ENCODE measurements at regions not wholly inside any gene's neighbourhood (a gene's known extent, or its start where the extent isn't known, plus 50 kb on each side); places are given as distances from the start of the nearest gene placed in this dataset.

DNA sequence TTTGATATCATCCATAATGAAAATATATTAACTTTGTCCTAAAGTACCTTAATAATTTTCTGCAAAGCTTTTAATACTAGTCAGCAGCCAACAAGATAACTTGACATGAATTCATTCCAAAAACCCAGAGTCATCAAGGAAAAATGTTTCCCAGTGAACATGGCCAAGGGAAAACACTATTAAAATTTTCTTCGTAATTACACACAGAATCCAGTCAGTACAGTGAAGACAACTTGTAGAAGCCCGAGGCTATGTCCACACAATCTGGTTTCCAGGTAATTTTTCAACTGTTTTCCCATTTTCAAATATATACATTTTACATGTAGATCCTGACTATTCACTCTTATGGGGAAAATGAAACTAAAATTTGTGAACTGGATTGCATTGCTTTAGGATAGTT, 600.9 kb downstream of the CDH8 start:
- intact Hi-C loops (cut with micrococcal nuclease; ENCODE audit: unreplicated experiment), result no loop called here
- Histone ChIP-seq H3F3A (ENCODE audit: insufficient read depth, low read depth) (no peaks in the 10 kb centered on the region), H3K4me2 (no peak overlapping the region), H4K20me1 (ENCODE audit: insufficient read depth) (no peaks in the 10 kb centered on the region), H3K27me3 (ENCODE audit: insufficient read depth, low read depth) (no peaks in the 10 kb centered on the region), H3K36me3 (ENCODE audit: low read depth) (no peaks in the 10 kb centered on the region), H3K79me2 (ENCODE audit: low read depth) (no peaks in the 10 kb centered on the region), H3K9me3 (ENCODE audit: insufficient read depth, low read depth) (no peaks in the 10 kb centered on the region), H3K4me3 (no peak overlapping the region), H2AFZ (no peak overlapping the region), H3K27ac (no peak overlapping the region), H3K4me1 (replicated peaks; ENCODE audit: insufficient read depth) (no peaks in the 10 kb centered on the region), H3K9me2 (ENCODE audit: insufficient read depth) (peaks cover 5% of the 10 kb centered on the region; the same call in 1 of the 2 replicates)
- POLR2A ChIA-PET (ENCODE audit: unreplicated experiment), result no interaction called here
- no peak for DNase-seq
- no TSS peak for BruUV-seq (replicated peaks)
- TF ChIP-seq EZH2 (IDR thresholded peaks at IDR 0.05; ENCODE audit: low read depth) (no peak), CTCF (conservative IDR thresholded peaks at IDR 0.05) (no peak)
- CTCF ChIA-PET, result no interaction called here

GRCh38 chr16:61432421-61432820, 603.8 kb downstream of the CDH8 start:
- Histone ChIP-seq H3K27ac (no peak overlapping the region), H4K20me1 (ENCODE audit: insufficient read depth) (no peaks in the 10 kb centered on the region), H3K9me3 (ENCODE audit: insufficient read depth, low read depth) (no peaks in the 10 kb centered on the region), H3K4me3 (no peak overlapping the region), H3K9me2 (ENCODE audit: insufficient read depth) (no peaks in the 10 kb centered on the region), H2AFZ (no peak overlapping the region), H3K27me3 (ENCODE audit: insufficient read depth, low read depth) (no peaks in the 10 kb centered on the region), H3K79me2 (ENCODE audit: low read depth) (no peaks in the 10 kb centered on the region), H3K4me1 (replicated peaks; ENCODE audit: insufficient read depth) (no peaks in the 10 kb centered on the region), H3F3A (ENCODE audit: insufficient read depth, low read depth) (no peaks in the 10 kb centered on the region), H3K4me2 (no peak overlapping the region), H3K36me3 (ENCODE audit: low read depth) (no peaks in the 10 kb centered on the region)
- ChIA-PET CTCF (no interaction called here), POLR2A (ENCODE audit: unreplicated experiment) (no interaction called here)
- no TSS peak for BruUV-seq (replicated peaks)
- intact Hi-C loops (cut with micrococcal nuclease; ENCODE audit: unreplicated experiment), result no loop called here
- TF ChIP-seq EZH2 (IDR thresholded peaks at IDR 0.05; ENCODE audit: low read depth), result no peak
- no peak for TF ChIP-seq CTCF (conservative IDR thresholded peaks at IDR 0.05)
- no peak for DNase-seq

DNA sequence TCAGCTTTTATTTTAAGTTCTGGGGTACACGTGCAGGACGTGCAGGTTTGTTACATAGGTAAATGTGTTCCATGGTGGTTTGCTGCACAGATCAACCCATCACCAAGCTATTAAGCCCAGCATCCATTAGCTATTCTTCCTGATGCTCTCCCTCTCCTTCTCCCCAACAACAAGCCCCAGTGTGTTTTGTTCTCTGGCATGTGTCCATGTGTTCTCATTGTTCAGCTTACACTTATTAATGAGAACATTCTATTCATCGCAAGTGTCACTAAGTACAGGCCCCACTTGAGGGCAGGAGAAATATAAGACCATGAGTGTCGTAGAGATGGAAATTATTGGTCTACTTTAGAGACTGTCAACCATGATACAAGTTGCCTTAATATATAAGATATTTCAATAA, 615.1 kb downstream of the CDH8 start:
- no peak overlapping the region for H3K4me3 ChIP-seq
- H4K20me1 ChIP-seq (ENCODE audit: insufficient read depth), result no peaks in the 10 kb centered on the region; the same call in 1 of the 2 replicates
- CTCF ChIA-PET, result no interaction called here
- POLR2A ChIA-PET (ENCODE audit: unreplicated experiment), result no interaction called here
- intact Hi-C loops (cut with micrococcal nuclease; ENCODE audit: unreplicated experiment), result no loop called here
- no peaks in the 10 kb centered on the region for H3K36me3 ChIP-seq (ENCODE audit: low read depth)
- DNase-seq, result no peak
- H3K79me2 ChIP-seq (ENCODE audit: low read depth), result no peaks in the 10 kb centered on the region
- no peak for TF ChIP-seq CTCF (conservative IDR thresholded peaks at IDR 0.05)
- TF ChIP-seq EZH2 (IDR thresholded peaks at IDR 0.05; ENCODE audit: low read depth), result no peak
- H3K27ac ChIP-seq, result no peak overlapping the region
- H3K27me3 ChIP-seq (ENCODE audit: insufficient read depth, low read depth), result no peaks in the 10 kb centered on the region
- no peaks in the 10 kb centered on the region for H3F3A ChIP-seq (ENCODE audit: insufficient read depth, low read depth)
- no peak overlapping the region for H2AFZ ChIP-seq
- H3K4me1 ChIP-seq (replicated peaks; ENCODE audit: insufficient read depth), result no peaks in the 10 kb centered on the region
- no TSS peak for BruUV-seq (replicated peaks)
- H3K9me3 ChIP-seq (ENCODE audit: insufficient read depth, low read depth), result no peaks in the 10 kb centered on the region
- H3K4me2 ChIP-seq, result no peak overlapping the region
- H3K9me2 ChIP-seq (ENCODE audit: insufficient read depth), result no peaks in the 10 kb centered on the region

Data from PC-9 (cell line).